ENCODE measurements at regions not wholly inside any gene's neighbourhood (a gene's known extent, or its start where the extent isn't known, plus 50 kb on each side); places are given as distances from the start of the nearest gene placed in this dataset.

DNA sequence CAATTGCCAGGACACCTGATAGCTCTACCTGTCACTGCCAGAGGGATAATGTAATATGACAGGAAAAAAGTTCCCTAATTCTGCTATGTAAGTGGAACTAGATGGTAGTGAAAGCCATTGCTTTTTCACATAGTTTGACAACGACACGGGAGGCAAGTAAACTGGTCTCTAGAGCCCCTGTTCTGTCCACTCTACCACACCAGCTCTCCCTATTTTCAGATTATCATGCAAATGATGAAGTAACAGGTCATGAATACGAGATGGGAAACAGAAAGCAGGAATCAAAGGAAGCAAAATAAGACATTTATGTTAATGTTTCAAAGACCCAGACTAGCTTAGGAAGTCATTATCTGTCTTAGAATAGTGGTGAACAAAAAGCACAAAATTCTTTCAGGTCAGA, 56.2 kb downstream of the TAF11L14 start:
- DNase-seq (ENCODE audit: low spot score): no peak
- Histone ChIP-seq H3K4me1 (ENCODE audit: control insufficient read depth in 1 of 2, low read depth in 2 of 2) (no peaks in the 10 kb centered on the region), H3K4me3 (no peak overlapping the region), H3K36me3 (no peaks in the 10 kb centered on the region), H3K27me3 (replicated peaks; ENCODE audit: insufficient read depth) (no peaks in the 10 kb centered on the region), H3K9me3 (no peaks in the 10 kb centered on the region), H3K27ac (no peak overlapping the region)
- TF ChIP-seq, protein P1, sequence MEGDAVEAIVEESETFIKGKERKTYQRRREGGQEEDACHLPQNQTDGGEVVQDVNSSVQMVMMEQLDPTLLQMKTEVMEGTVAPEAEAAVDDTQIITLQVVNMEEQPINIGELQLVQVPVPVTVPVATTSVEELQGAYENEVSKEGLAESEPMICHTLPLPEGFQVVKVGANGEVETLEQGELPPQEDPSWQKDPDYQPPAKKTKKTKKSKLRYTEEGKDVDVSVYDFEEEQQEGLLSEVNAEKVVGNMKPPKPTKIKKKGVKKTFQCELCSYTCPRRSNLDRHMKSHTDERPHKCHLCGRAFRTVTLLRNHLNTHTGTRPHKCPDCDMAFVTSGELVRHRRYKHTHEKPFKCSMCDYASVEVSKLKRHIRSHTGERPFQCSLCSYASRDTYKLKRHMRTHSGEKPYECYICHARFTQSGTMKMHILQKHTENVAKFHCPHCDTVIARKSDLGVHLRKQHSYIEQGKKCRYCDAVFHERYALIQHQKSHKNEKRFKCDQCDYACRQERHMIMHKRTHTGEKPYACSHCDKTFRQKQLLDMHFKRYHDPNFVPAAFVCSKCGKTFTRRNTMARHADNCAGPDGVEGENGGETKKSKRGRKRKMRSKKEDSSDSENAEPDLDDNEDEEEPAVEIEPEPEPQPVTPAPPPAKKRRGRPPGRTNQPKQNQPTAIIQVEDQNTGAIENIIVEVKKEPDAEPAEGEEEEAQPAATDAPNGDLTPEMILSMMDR (IDR thresholded peaks at IDR 0.05): no peak
- no peak for ATAC-seq (ENCODE audit: insufficient number of reproducible peaks, low FRiP score, low read depth)

DNA sequence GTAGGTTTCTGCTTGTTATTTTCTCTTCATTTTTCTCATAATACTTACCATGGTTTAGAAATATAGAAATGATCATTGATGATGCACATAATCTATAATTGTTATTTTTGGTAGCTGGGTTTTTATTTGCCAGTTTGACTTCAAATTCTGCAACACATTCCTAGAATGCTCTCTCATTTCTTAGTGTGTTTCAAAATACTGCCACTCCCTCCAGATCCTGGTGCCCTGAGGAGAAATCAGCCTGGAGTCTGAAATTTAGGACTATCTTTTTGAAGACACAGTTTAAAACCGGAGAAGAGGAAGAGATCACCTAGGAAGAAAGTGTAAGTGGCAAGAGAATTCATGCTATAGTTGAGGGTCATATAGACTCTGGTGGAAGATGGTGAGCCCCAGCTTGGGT, 57.5 kb downstream of the TAF11L14 start:
- H3K36me3 ChIP-seq: no peaks in the 10 kb centered on the region
- no peak overlapping the region for H3K27ac ChIP-seq
- H3K4me3 ChIP-seq: no peak overlapping the region
- TF ChIP-seq, protein P1 (IDR thresholded peaks at IDR 0.05): no peak
- H3K9me3 ChIP-seq: no peaks in the 10 kb centered on the region
- no peak for ATAC-seq (ENCODE audit: insufficient number of reproducible peaks, low FRiP score, low read depth)
- H3K27me3 ChIP-seq (replicated peaks; ENCODE audit: insufficient read depth): no peaks in the 10 kb centered on the region
- no peaks in the 10 kb centered on the region for H3K4me1 ChIP-seq (ENCODE audit: control insufficient read depth in 1 of 2, low read depth in 2 of 2)
- DNase-seq (ENCODE audit: low spot score): no peak

DNA sequence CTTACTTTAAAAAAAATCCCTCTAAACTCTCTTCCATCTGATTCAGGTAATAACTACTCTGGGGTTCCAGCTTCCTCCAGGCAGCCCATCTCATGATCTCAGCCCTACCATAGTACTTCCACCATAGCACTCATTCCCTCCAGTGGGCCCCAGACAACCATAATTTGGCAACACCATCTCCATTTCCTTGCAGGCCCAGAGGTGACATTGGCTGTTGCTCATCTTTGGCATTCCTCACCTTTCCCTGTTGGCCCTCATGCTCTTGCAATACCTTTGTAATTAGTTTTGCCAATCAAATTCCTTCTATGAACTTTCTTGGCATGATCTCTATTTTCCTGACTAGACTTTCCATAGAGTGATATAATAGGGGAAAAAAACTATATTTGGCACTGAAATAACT, 60.1 kb downstream of the TAF11L14 start:
- no peaks in the 10 kb centered on the region for H3K27me3 ChIP-seq (replicated peaks; ENCODE audit: insufficient read depth)

DNA sequence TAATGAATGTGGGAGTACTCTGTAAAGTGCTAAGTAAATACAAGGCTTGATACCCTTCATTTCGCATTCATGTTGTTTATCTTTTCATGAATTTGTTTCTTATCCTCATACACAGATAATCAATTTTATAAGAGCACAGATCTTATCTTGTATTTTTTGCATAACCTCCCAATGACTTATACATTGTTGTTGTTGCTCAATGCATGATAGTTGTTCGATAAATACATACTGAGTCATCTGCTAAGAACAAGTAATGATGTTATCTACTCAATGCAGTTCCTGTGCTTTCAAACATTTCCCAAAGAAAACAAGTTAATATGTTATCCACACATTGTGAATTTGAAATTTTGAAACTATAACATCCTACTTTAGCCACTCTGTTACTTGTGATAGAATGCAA, 60.7 kb downstream of the TAF11L14 start:
- no peaks in the 10 kb centered on the region for H3K4me1 ChIP-seq (ENCODE audit: control insufficient read depth in 1 of 2, low read depth in 2 of 2)
- H3K9me3 ChIP-seq: no peaks in the 10 kb centered on the region
- DNase-seq (ENCODE audit: low spot score): no peak
- H3K27ac ChIP-seq: no peak overlapping the region
- TF ChIP-seq, protein P1 (IDR thresholded peaks at IDR 0.05): no peak
- no peak for ATAC-seq (ENCODE audit: insufficient number of reproducible peaks, low FRiP score, low read depth)
- H3K36me3 ChIP-seq: no peaks in the 10 kb centered on the region
- no peaks in the 10 kb centered on the region for H3K27me3 ChIP-seq (replicated peaks; ENCODE audit: insufficient read depth)
- no peak overlapping the region for H3K4me3 ChIP-seq

More for the DNA sequence above, 60.1 kb downstream of the TAF11L14 start:
- Histone ChIP-seq H3K36me3 (no peaks in the 10 kb centered on the region), H3K27ac (no peak overlapping the region), H3K4me3 (no peak overlapping the region), H3K4me1 (ENCODE audit: control insufficient read depth in 1 of 2, low read depth in 2 of 2) (no peaks in the 10 kb centered on the region), H3K9me3 (no peaks in the 10 kb centered on the region)
- DNase-seq (ENCODE audit: low spot score) (no peak), ATAC-seq (ENCODE audit: insufficient number of reproducible peaks, low FRiP score, low read depth) (no peak)
- TF ChIP-seq, protein P1 (IDR thresholded peaks at IDR 0.05): no peak

DNA sequence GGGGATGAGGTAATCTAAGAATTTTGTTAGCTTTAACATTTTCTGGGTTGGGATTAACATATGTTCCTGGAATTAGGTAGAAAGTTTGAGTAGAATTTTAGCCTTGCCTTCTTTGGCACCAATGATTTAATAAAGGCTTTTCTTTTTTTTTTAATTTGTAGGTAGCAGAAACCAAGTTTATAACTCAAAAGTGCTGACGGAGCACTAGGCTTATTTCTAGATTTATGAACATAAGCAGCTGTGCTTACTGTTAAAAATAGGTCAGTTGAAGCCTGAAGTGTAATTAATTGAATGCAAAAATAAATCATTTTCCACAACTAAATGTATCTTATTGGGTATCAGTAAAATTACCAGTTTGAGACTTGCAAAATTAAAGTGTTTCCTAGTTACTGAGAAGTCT, 62.4 kb downstream of the TAF11L14 start:
- ATAC-seq (ENCODE audit: insufficient number of reproducible peaks, low FRiP score, low read depth) (no peak), DNase-seq (ENCODE audit: low spot score) (no peak)
- TF ChIP-seq, protein P1 (IDR thresholded peaks at IDR 0.05): no peak
- Histone ChIP-seq H3K27me3 (replicated peaks; ENCODE audit: insufficient read depth) (no peaks in the 10 kb centered on the region), H3K4me1 (ENCODE audit: control insufficient read depth in 1 of 2, low read depth in 2 of 2) (no peaks in the 10 kb centered on the region), H3K27ac (no peak overlapping the region), H3K4me3 (no peak overlapping the region), H3K9me3 (no peaks in the 10 kb centered on the region), H3K36me3 (no peaks in the 10 kb centered on the region)
